A673 (cell line): ENCODE measurements at regions not wholly inside any gene's neighbourhood (a gene's known extent, or its start where the extent isn't known, plus 50 kb on each side); places are given as distances from the start of the nearest gene placed in this dataset.
"Not testable (repeated sequence)": the region's sequence is repeated elsewhere in the genome, so short reads cannot be mapped to it uniquely, and the experiment has no call there.

ENCODE experiments used
- BruUV-seq: library from RNA; stranded (reverse); fragments of 400-500 nt; replicated peaks from 2 replicates; lab custom pipeline; 2021; lab: Mats Ljungman, UMichigan
- CTCF ChIA-PET: fragments of 300-600 bp; sonication (Branson Sonifier 250); formaldehyde crosslinking; loops from one replicate; lab custom pipeline; 2022; ENCODE audit warnings: antibody characterized with exemption; lab: Charles Lee
- POLR2A ChIA-PET: fragments of 300-600 bp; sonication (Branson Sonifier 250); formaldehyde crosslinking; loops from one replicate; lab custom pipeline; 2022; ENCODE audit warnings: antibody characterized with exemption; ENCODE audit not compliant: low non-redundant PET; lab: Charles Lee
- DNase-seq: peaks from one replicate; pipeline ENCODE4 v3.0.0-alpha.2; 2015; ENCODE audit warnings: low spot score
- H3K27ac ChIP-seq: fragments of 200-600 bp; sonication (generic); 2 replicates; pipeline ENCODE4 v1.5.1; 2016; ENCODE audit warnings: mixed run types, low read depth, mild to moderate bottlenecking, mixed read lengths, antibody characterized with exemption, low read length; ENCODE audit not compliant: poor library complexity, severe bottlenecking
- H3K27me3 ChIP-seq: fragments of 200-600 bp; sonication (generic); replicated peaks from 2 replicates; pipeline ENCODE4 v1.6.1; 2017; ENCODE audit warnings: mixed run types, low read depth, mild to moderate bottlenecking, mixed read lengths, antibody characterized with exemption, low read length; ENCODE audit not compliant: insufficient read depth, poor library complexity
- H3K36me3 ChIP-seq: fragments of 200-600 bp; sonication (generic); 2 replicates; pipeline ENCODE4 v1.6.1; 2016; ENCODE audit warnings: mixed run types, mild to moderate bottlenecking, mixed read lengths, antibody characterized with exemption, low read length; ENCODE audit not compliant: insufficient read depth, poor library complexity, severe bottlenecking
- H3K4me1 ChIP-seq: fragments of 200-600 bp; sonication (generic); 2 replicates; pipeline ENCODE4 v1.6.1; 2017; ENCODE audit warnings: mixed run types, mild to moderate bottlenecking, mixed read lengths, antibody characterized with exemption, low read length; ENCODE audit not compliant: insufficient read depth, poor library complexity, severe bottlenecking
- H3K4me3 ChIP-seq: fragments of 200-600 bp; sonication (generic); 2 replicates; pipeline ENCODE4 v1.5.1; 2016; ENCODE audit warnings: low read depth, mixed run types, mild to moderate bottlenecking, mixed read lengths, low read length; ENCODE audit not compliant: poor library complexity, severe bottlenecking
- H3K9me3 ChIP-seq: fragments of 200-600 bp; sonication (generic); 2 replicates; pipeline ENCODE4 v1.6.1; 2016; ENCODE audit warnings: mixed run types, low read depth, mild to moderate bottlenecking, mixed read lengths, antibody characterized with exemption, low read length; ENCODE audit not compliant: poor library complexity, severe bottlenecking
- intact Hi-C: fragments of 100-400 bp; cut with micrococcal nuclease; formaldehyde crosslinking; loops from one replicate; pipeline ENCODE4 v1.10.0; 2022; ENCODE audit not compliant: unreplicated experiment

- H3K27ac ChIP-seq, H3K4me3 ChIP-seq, BruUV-seq, intact Hi-C loops, H3K9me3 ChIP-seq, H3K4me1 ChIP-seq, POLR2A ChIA-PET, CTCF ChIA-PET, DNase-seq, H3K36me3 ChIP-seq, H3K27me3 ChIP-seq: not testable (repeated sequence)
Observed at GRCh38 chr21:5035587-5035986, 5485.8 kb upstream of the TPTE start.

- BruUV-seq, H3K4me3 ChIP-seq, intact Hi-C loops, DNase-seq, H3K9me3 ChIP-seq, H3K4me1 ChIP-seq, CTCF ChIA-PET, H3K36me3 ChIP-seq, POLR2A ChIA-PET, H3K27me3 ChIP-seq, H3K27ac ChIP-seq: not testable (repeated sequence)
Observed at GRCh38 chr21:5037606-5038331, 5483.6 kb upstream of the TPTE start.

- H3K27ac ChIP-seq, CTCF ChIA-PET, intact Hi-C loops, DNase-seq, H3K36me3 ChIP-seq, POLR2A ChIA-PET, H3K4me1 ChIP-seq, H3K4me3 ChIP-seq, H3K27me3 ChIP-seq, H3K9me3 ChIP-seq, BruUV-seq: not testable (repeated sequence)
Observed at GRCh38 chr21:5039926-5040325, 5481.5 kb upstream of the TPTE start.

DNA sequence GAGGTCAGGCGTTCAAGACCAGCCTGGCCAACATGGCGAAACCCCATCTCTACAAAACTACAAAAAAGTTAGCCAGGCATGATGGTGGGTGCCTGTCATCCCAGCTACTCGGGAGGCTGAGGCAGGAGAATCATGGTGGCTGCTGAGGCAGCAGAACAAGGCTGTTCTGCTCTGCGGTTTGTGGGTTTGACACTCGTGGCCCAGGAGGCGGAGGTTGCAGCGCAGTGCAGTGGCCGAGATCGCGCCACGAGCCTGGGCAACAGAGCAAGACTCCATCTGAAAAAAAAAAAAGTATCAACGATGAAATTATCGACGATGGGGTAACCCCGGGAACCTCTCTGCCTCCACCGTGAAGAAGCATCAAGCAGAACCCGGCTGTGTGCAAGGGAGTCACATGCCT, 5478.8 kb upstream of the TPTE start:
- H3K27ac ChIP-seq, H3K4me1 ChIP-seq, H3K4me3 ChIP-seq, BruUV-seq, H3K9me3 ChIP-seq, DNase-seq, POLR2A ChIA-PET, H3K27me3 ChIP-seq, CTCF ChIA-PET, H3K36me3 ChIP-seq, intact Hi-C loops: not testable (repeated sequence)

GRCh38 chr21:5044812-5045211, 5476.6 kb upstream of the TPTE start:
- POLR2A ChIA-PET, intact Hi-C loops, CTCF ChIA-PET, H3K27ac ChIP-seq, H3K9me3 ChIP-seq, H3K4me1 ChIP-seq, H3K4me3 ChIP-seq, H3K36me3 ChIP-seq, H3K27me3 ChIP-seq, DNase-seq, BruUV-seq: not testable (repeated sequence)

GRCh38 chr21:5051303-5052018, 5469.9 kb upstream of the TPTE start:
- H3K27ac ChIP-seq, H3K36me3 ChIP-seq, H3K4me1 ChIP-seq, H3K4me3 ChIP-seq, POLR2A ChIA-PET, H3K9me3 ChIP-seq, BruUV-seq, H3K27me3 ChIP-seq, DNase-seq, CTCF ChIA-PET, intact Hi-C loops: not testable (repeated sequence)

GRCh38 chr21:5055027-5055754, 5466.2 kb upstream of the TPTE start:
- H3K27me3 ChIP-seq, POLR2A ChIA-PET, DNase-seq, intact Hi-C loops, H3K4me1 ChIP-seq, H3K27ac ChIP-seq, H3K36me3 ChIP-seq, CTCF ChIA-PET, H3K4me3 ChIP-seq, H3K9me3 ChIP-seq, BruUV-seq: not testable (repeated sequence)
